ENCODE measurements at regions not wholly inside any gene's neighbourhood (a gene's known extent, or its start where the extent isn't known, plus 50 kb on each side); places are given as distances from the start of the nearest gene placed in this dataset.

DNA sequence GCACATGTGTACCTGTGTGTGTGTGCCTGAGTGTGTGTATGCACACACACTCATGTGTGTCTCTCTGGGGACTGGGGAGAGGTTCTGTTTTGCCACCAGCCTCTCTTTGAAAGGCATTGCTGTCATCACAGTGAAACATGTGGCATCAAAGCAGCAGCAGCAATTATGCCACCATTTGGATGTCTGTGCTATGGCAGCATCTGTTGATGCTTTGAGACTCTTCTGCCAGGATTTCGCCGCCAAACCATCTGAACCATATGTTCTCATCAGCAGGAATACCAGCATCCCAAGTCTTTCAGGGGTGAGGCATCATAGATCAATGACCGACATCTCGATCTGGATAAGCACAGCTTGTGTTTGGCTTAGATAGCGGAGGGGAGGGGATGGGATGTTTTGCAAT is 168.6 kb downstream of the FAT3 start:
- in situ Hi-C loops (cut with HindIII; ENCODE audit: extremely low pct_ligation_motif_present, low pct_unique_long_range_greater_than_20kb) (no loop called here), intact Hi-C loops (cut with micrococcal nuclease; ENCODE audit: unreplicated experiment) (no loop called here)
- H3K27ac ChIP-seq (ENCODE audit: extremely low read length, insufficient read depth, low read length), result no peak overlapping the region
- no peak for ATAC-seq
- H3K9ac ChIP-seq (ENCODE audit: insufficient read depth, low read depth, low read length), result no peak overlapping the region
- no peak overlapping the region for H2AFZ ChIP-seq (ENCODE audit: low read length)
- no peaks in the 10 kb centered on the region for H4K20me1 ChIP-seq (ENCODE audit: insufficient read depth, low read length)
- no peak for DNase-seq (ENCODE audit: low spot score)
- H3K4me3 ChIP-seq (replicated peaks in 1 of 3; ENCODE audit: insufficient read depth in 1 of 3, low read depth in 2 of 3, low read length in 3 of 3), result no peak overlapping the region
- peaks cover 9% of the 10 kb centered on the region for H3K4me1 ChIP-seq (ENCODE audit: insufficient read depth, low read length)
- no peak overlapping the region for H3K4me2 ChIP-seq (ENCODE audit: low read depth, low read length)
- no TSS peak for BruUV-seq (replicated peaks)
- 1% methylated on average over 5 of the region's 5 CpGs for WGBS (ENCODE audit: low lambda C conversion rate)
- no peak for FAIRE-seq
- no peaks in the 10 kb centered on the region for H3K9me3 ChIP-seq (ENCODE audit: low read length)
- H3K27me3 ChIP-seq (ENCODE audit: control insufficient read depth in 1 of 2, insufficient read depth in 2 of 2, low read length in 2 of 2), result no peaks in the 10 kb centered on the region
- ChIA-PET CTCF (ENCODE audit: low intra/inter-chr PET ratio, low total read pairs) (no interaction called here), POLR2A (no interaction called here)
- TF ChIP-seq TEAD2 (CRISPR knock-in tag; IDR thresholded peaks at IDR 0.05) (no peak), NCOA5 (CRISPR knock-in tag; IDR thresholded peaks at IDR 0.05) (no peak), ZNF788 (CRISPR knock-in tag; IDR thresholded peaks at IDR 0.05; ENCODE audit: borderline replicate concordance) (no peak), ZNF468 (CRISPR knock-in tag; IDR thresholded peaks at IDR 0.05) (no peak), FOXK1 (CRISPR knock-in tag; IDR thresholded peaks at IDR 0.05; ENCODE audit: borderline replicate concordance, low read depth) (no peak), ATF4 (CRISPR knock-in tag; IDR thresholded peaks at IDR 0.05) (no peak), DMAP1 (CRISPR knock-in tag; IDR thresholded peaks at IDR 0.05) (no peak), YEATS2 (CRISPR knock-in tag; IDR thresholded peaks at IDR 0.05; ENCODE audit: borderline replicate concordance) (no peak), CHD2 (IDR thresholded peaks at IDR 0.05; ENCODE audit: low read depth, low read length) (no peak), ETV6 (CRISPR knock-in tag; conservative IDR thresholded peaks at IDR 0.05) (no peak)
- TF ChIP-seq, protein P1, sequence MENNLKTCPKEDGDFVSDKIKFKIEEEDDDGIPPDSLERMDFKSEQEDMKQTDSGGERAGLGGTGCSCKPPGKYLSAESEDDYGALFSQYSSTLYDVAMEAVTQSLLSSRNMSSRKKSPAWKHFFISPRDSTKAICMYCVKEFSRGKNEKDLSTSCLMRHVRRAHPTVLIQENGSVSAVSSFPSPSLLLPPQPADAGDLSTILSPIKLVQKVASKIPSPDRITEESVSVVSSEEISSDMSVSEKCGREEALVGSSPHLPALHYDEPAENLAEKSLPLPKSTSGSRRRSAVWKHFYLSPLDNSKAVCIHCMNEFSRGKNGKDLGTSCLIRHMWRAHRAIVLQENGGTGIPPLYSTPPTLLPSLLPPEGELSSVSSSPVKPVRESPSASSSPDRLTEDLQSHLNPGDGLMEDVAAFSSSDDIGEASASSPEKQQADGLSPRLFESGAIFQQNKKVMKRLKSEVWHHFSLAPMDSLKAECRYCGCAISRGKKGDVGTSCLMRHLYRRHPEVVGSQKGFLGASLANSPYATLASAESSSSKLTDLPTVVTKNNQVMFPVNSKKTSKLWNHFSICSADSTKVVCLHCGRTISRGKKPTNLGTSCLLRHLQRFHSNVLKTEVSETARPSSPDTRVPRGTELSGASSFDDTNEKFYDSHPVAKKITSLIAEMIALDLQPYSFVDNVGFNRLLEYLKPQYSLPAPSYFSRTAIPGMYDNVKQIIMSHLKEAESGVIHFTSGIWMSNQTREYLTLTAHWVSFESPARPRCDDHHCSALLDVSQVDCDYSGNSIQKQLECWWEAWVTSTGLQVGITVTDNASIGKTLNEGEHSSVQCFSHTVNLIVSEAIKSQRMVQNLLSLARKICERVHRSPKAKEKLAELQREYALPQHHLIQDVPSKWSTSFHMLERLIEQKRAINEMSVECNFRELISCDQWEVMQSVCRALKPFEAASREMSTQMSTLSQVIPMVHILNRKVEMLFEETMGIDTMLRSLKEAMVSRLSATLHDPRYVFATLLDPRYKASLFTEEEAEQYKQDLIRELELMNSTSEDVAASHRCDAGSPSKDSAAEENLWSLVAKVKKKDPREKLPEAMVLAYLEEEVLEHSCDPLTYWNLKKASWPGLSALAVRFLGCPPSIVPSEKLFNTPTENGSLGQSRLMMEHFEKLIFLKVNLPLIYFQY (CRISPR knock-in tag; IDR thresholded peaks at IDR 0.05; ENCODE audit: borderline replicate concordance), result no peak
- H3K36me3 ChIP-seq (replicated peaks in 1 of 2; ENCODE audit: control insufficient read depth in 1 of 2, insufficient read depth in 2 of 2, low read length in 2 of 2), result no peaks in the 10 kb centered on the region
- H3K79me2 ChIP-seq (ENCODE audit: insufficient read depth, low read length), result no peaks in the 10 kb centered on the region
